Activated naive CD4-positive, alpha-beta T cell treated with anti-CD3 and anti-CD28 coated beads, Interleukin-2, amount 10 ng/mL, durations not matched to agents 7 days and 5 days (primary cell): ENCODE measurements at regions not wholly inside any gene's neighbourhood (a gene's known extent, or its start where the extent isn't known, plus 50 kb on each side); places are given as distances from the start of the nearest gene placed in this dataset.

Experiments
- CTCF ChIA-PET: fragments of 350-600 bp; sonication (Branson Sonifier 250); formaldehyde crosslinking; loops from one replicate; lab custom pipeline; 2021; ENCODE audit warnings: antibody characterized with exemption; lab: Charles Lee
- DNase-seq: peaks from one replicate; pipeline ENCODE4 v3.0.0-alpha.2; 2020
- H3K27ac Mint-ChIP-seq: one replicate; pipeline ENCODE4 v1.8.0; 2021; ENCODE audit warnings: mild to moderate bottlenecking, moderate library complexity, mixed read lengths
- H3K27me3 Mint-ChIP-seq: one replicate; pipeline ENCODE4 v1.8.0; 2021; ENCODE audit warnings: mild to moderate bottlenecking, mixed read lengths
- H3K36me3 Mint-ChIP-seq: one replicate; pipeline ENCODE4 v1.8.0; 2021; ENCODE audit warnings: mixed read lengths
- H3K4me1 Mint-ChIP-seq: one replicate; pipeline ENCODE4 v1.8.0; 2021; ENCODE audit warnings: mixed read lengths
- H3K4me3 Mint-ChIP-seq: one replicate; pipeline ENCODE4 v1.8.0; 2021; ENCODE audit warnings: mild to moderate bottlenecking, moderate library complexity, mixed read lengths
- H3K9me3 Mint-ChIP-seq: one replicate; pipeline ENCODE4 v1.8.0; 2021; ENCODE audit warnings: mixed read lengths

DNA sequence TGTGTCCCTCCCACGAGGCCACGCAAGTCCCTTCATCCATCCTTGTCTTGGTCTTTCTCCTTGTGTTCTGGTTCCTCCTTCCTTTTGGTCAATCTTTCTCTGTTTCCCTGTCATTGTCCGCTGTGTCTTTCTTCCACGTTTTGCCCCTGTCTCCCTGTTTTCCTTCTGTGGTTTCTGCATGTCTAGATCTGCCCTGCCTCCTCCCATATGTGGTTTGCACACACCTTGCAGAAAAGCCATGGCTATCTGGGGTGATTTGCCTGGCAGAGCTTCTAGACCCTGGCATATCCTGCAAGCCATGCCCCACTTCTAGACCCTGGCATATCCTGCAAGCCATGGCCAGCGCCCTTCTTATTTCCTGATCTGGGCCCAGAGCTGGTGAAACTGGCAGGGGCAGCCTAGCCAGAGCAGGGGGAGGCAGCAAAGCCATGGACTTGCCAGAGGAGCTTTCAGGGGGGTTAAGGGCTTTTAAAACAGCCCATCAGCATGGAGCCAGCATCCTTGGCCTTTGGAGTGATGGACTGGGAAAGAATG lies 131.6 kb upstream of the NECTIN1 start:
- Mint-ChIP-seq H3K4me1 (no peaks in the 10 kb centered on the region), H3K4me3 (no peak overlapping the region), H3K36me3 (no peaks in the 10 kb centered on the region), H3K27ac (no peak overlapping the region), H3K9me3 (no peaks in the 10 kb centered on the region), H3K27me3 (peaks cover 39% of the 10 kb centered on the region)
- DNase-seq, result no peak
- CTCF ChIA-PET, result no interaction called here

DNA sequence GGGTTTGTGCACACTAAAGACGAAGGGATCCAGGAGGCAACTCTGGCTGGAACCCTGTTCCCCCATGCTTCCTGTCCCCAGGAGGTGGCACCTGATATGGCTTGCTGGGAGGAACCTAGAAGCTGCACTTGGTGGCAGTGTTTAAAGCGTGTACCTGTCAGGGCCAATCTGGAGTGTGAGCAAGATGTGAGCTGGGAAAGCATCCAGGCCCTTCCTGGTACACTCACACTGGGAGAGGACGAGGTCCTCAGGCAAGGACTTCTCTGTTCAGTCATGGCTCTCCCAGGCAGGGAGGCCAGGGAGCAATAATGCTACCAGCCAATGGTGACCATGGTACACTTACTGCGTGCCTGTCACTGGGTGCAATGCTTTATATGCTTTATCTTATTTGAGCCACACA lies 130.7 kb upstream of the NECTIN1 start:
- no peaks in the 10 kb centered on the region for H3K4me1 Mint-ChIP-seq
- no peaks in the 10 kb centered on the region for H3K9me3 Mint-ChIP-seq
- H3K27ac Mint-ChIP-seq, result no peak overlapping the region
- H3K36me3 Mint-ChIP-seq, result no peaks in the 10 kb centered on the region
- no peak overlapping the region for H3K4me3 Mint-ChIP-seq
- no peak for DNase-seq
- H3K27me3 Mint-ChIP-seq, result peaks cover 35% of the 10 kb centered on the region
- CTCF ChIA-PET, result no interaction called here

DNA sequence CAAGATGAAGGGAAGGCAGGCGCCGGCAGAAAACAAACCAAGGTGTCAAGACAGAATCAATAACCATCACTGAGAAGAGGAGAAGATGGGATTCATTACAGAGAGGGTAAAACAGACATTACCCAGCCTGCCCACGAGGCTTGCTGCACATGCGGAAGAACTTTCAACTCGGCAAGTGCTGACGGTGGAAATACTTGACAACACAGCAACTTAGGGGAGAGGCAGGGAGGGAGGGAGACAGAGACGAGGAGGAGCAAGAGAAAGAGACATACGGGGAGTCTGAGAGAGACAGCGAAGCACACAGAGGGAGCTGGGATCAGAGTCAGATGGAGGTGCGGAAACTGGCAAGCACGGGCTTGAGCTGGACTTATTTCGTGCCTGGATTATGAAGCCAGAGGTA lies 129.3 kb upstream of the NECTIN1 start:
- Mint-ChIP-seq H3K27ac (no peak overlapping the region), H3K27me3 (peaks cover 35% of the 10 kb centered on the region), H3K36me3 (no peaks in the 10 kb centered on the region), H3K4me1 (no peaks in the 10 kb centered on the region), H3K4me3 (no peak overlapping the region), H3K9me3 (no peaks in the 10 kb centered on the region)
- CTCF ChIA-PET, result no interaction called here
- no peak for DNase-seq

DNA sequence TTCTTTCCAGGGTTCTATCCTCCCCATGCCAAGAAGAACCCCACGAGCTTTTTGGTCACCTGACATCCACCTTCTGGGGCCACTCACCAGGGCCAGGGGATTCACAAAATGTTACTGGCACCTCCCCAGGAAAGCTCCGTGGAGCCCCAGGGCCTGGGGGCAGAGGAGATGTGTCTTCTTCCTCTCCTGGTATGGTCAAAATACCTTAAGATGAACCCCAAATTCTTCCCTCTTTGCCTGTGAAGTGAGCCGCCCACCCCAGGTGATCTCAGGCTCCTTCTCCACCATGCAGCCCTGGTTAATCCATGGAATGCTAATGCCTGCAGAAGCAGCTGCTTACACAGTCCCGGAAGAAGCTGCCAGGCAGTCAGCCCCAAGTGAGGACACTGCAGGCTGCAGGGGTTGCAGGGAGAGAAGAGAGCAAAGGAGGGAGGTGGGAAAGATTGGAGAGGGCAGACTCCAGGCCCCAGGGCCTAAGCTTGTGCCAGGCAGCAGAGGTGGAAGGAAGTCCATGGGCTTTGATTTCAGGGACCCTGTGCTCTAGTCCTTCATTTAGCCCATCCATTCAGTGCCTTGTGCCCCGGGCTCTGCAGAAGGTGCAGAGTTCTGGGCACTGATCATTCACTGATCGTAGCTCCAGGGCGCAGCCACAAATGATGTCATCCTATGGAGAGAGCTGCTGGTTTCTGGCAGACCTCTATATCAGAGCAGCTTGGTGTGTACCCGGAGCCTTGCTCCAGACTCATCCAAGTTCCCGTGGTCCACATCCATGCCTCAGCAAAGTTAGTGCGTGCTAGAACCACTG lies 127.9 kb upstream of the NECTIN1 start:
- CTCF ChIA-PET, result no interaction called here
- H3K27ac Mint-ChIP-seq, result no peak overlapping the region
- peaks cover 40% of the 10 kb centered on the region for H3K27me3 Mint-ChIP-seq
- no peaks in the 10 kb centered on the region for H3K36me3 Mint-ChIP-seq
- H3K9me3 Mint-ChIP-seq, result no peaks in the 10 kb centered on the region
- H3K4me1 Mint-ChIP-seq, result no peaks in the 10 kb centered on the region
- H3K4me3 Mint-ChIP-seq, result no peak overlapping the region
- DNase-seq, result no peak

DNA sequence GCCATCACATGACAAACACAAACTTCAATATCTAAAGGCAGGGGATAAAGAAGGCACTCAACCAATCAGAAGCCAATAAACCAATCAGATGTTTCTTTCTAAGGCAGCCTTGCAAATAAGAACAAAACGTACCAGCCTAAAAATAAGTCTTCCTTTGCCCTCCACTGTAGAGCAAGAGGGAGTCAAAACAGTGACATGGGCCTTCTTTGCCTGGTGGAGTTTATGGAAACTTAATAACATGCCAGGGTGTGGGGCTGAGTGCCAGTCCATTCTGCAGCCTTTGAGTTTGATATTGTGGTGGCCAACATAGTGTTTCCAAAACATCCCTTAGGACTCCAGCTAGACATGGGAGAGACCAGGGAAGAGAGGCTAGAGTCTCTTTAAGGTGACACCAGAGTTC lies 126.1 kb upstream of the NECTIN1 start:
- CTCF ChIA-PET, result no interaction called here
- Mint-ChIP-seq H3K9me3 (no peaks in the 10 kb centered on the region), H3K36me3 (no peaks in the 10 kb centered on the region), H3K4me1 (no peaks in the 10 kb centered on the region), H3K27me3 (peaks cover 41% of the 10 kb centered on the region), H3K27ac (no peak overlapping the region), H3K4me3 (no peak overlapping the region)
- no peak for DNase-seq

DNA sequence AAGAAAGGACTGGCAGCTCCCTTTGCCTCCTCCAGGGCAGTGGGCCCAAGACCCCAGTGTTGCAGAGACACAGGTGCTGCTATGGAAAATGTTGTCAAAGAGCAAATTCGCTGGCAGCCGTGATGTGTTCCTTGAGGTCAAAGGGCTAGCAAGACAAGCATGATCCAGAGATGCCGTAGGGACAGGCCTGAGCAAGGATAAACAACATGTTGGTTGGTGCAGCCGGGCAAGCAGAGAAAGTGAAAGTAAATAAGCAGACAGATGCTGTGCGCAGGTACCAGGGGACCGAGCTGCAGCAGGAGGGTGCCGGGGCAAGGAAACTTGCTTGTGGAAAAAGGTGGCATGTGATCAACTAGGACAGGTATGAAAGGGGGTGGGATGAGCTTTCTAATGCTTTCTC lies 125.5 kb upstream of the NECTIN1 start:
- Mint-ChIP-seq H3K4me3 (no peak overlapping the region), H3K4me1 (no peaks in the 10 kb centered on the region), H3K9me3 (no peaks in the 10 kb centered on the region), H3K36me3 (no peaks in the 10 kb centered on the region), H3K27ac (no peak overlapping the region), H3K27me3 (peaks cover 40% of the 10 kb centered on the region)
- DNase-seq, result no peak
- CTCF ChIA-PET, result no interaction called here

DNA sequence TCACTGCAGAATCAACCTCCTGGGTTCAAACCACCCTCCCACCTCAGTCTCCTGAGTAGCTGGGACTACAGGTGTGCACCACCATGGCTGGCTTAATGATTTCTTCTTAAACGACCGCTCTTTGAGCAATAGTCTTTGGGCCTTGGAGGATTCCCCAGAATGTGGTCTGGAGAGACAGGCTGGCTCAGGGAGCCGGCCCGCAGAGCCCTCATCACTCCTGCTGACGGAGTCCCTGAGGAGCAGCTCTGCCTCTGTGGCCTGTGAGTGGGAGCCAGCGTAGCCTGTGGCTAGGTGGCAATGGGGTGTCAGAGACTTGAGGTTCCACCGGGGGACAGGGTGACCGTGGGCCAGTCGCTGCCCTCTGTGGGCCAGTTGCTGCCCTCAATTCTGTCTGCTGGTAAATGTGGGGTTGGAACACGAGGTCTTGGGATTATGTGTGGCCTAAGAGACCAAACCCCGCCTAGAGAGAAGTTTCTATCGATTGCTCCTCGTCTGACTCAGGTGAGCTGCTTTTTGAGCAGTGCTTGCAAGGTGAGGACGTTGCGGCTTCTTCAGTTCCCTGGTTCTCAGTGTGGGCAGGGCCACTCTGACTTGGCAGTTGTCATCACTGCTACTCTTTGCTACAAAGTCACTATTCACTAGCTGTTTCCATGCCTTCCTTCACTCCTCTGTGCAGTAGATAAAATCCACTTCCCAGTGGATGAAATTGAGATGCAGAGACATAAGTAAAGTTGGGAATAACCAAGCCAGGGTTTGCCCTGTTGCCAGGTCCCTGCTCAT lies 124.8 kb upstream of the NECTIN1 start:
- Mint-ChIP-seq H3K36me3 (no peaks in the 10 kb centered on the region), H3K27ac (no peak overlapping the region), H3K4me1 (no peaks in the 10 kb centered on the region), H3K4me3 (no peak overlapping the region), H3K27me3 (peaks cover 32% of the 10 kb centered on the region), H3K9me3 (no peaks in the 10 kb centered on the region)
- DNase-seq, result no peak
- CTCF ChIA-PET, result no interaction called here

DNA sequence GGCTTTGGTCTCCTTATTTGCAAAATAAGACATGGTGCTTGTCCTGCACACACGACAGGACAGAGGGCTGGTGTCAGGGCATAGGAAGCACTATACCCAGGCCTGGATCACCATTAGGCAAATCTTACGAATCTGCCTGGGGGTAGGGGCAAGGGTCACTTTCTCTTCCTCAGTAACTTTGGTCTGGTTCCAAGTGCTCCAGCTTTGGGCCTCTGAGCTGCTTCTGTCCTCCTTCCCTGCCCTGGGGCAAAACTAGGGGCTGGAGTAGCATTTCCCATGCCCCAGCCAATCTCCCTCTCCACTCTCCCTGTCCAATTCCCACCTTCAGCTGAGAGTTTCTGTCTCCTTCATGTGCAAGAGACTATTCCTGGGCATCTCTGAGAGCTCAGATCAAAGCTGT lies 123.7 kb upstream of the NECTIN1 start:
- CTCF ChIA-PET, result no interaction called here
- no peak for DNase-seq
- no peak overlapping the region for H3K4me3 Mint-ChIP-seq
- H3K36me3 Mint-ChIP-seq, result no peaks in the 10 kb centered on the region
- H3K4me1 Mint-ChIP-seq, result no peaks in the 10 kb centered on the region
- no peak overlapping the region for H3K27ac Mint-ChIP-seq
- no peaks in the 10 kb centered on the region for H3K9me3 Mint-ChIP-seq
- H3K27me3 Mint-ChIP-seq, result peaks cover 23% of the 10 kb centered on the region

DNA sequence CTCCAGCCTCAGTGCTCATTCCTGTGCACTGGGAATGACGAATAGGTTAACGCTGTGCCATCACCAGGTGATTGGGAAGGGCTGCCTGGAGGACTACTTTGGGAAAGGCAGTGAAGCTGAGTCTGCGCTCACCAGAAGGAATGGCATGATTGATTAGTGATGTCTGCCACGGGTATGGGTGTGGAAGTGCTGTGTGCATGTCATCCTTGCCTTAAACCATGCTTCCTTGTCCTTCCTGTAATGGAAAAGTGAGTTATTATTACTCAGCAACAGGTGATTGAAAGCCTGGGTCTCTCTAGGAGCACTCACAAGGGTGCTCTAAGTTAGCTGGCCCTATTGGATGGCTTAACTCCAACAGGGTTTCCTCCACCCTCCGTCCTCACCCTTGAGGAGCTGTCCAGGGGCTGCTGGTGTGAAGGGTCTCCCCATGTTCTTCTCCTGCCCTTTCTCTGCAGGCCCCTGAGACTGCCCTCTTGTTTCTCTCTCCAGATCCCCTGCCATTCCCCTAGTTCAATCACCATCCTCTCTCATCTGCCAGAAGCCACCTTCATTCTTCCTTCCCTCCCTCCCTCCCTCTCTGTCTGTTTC lies 121.9 kb upstream of the NECTIN1 start:
- CTCF ChIA-PET, result no interaction called here
- Mint-ChIP-seq H3K27me3 (peaks cover 11% of the 10 kb centered on the region), H3K4me1 (no peaks in the 10 kb centered on the region), H3K27ac (no peak overlapping the region), H3K36me3 (no peaks in the 10 kb centered on the region), H3K4me3 (no peak overlapping the region), H3K9me3 (no peaks in the 10 kb centered on the region)
- DNase-seq, result no peak

DNA sequence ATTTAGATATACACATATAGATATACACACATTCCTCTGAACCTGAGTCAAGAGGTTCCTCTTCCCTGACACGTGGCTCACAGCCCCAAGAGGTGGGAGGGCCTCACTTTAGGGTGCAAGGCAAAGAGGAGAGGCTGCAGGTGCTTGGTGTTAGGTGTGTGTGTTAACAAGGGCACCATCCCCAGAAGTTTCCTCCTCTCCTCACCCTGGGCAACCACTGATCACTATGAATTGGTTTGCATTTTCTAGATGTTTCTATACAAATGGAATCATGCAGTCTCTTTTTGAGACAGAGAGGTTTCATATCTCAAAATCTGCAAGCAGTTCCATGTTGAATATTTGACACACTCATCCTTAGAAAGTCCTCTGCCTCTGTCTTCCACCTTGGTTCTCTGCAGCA lies 120.9 kb upstream of the NECTIN1 start:
- Mint-ChIP-seq H3K27ac (no peak overlapping the region), H3K36me3 (no peaks in the 10 kb centered on the region), H3K4me3 (no peak overlapping the region), H3K9me3 (no peaks in the 10 kb centered on the region), H3K27me3 (peaks cover 11% of the 10 kb centered on the region), H3K4me1 (no peaks in the 10 kb centered on the region)
- no peak for DNase-seq
- CTCF ChIA-PET, result no interaction called here

DNA sequence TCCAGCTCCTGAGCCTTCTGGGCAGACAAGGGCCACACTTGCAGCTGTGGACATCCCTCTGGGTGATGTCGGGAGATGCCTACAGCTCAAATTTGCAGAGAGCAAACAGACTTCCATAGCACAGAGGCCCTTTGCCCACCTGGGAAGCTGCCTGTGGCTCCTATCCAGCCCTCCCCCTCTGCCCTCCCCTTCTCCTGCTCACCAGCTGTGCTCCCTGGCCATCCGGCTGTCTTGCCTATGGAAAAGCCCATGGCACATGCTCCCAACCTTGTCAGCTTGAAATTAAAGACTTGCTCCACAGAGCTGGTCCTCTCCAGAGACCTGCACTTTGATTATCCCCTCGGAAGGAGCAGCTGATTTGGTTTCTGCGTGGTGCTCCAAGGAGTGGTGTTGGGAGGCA lies 118.9 kb upstream of the NECTIN1 start:
- Mint-ChIP-seq H3K27me3 (peaks cover 9% of the 10 kb centered on the region), H3K27ac (no peak overlapping the region), H3K4me1 (no peaks in the 10 kb centered on the region), H3K36me3 (no peaks in the 10 kb centered on the region), H3K9me3 (no peaks in the 10 kb centered on the region), H3K4me3 (no peak overlapping the region)
- CTCF ChIA-PET, result no interaction called here
- no peak for DNase-seq

DNA sequence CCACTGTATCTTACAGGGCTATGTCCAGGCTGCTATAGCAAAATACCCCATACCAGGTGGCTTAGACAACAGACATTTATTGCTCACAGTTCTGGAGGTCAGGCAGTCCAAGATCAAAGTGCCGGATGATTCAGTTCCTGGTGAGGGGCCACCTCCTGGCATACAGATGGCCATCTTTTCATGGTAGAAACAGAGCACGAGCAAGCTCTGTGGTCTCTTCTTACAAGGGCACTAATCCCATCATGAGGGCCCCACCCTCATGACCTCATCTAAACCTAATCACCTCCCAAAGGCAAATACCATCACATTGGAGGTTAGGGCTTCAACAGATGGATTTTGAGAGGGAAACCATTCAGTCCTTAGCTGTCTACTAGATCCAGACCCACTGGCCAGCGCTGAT lies 117.4 kb upstream of the NECTIN1 start:
- Mint-ChIP-seq H3K4me3 (no peak overlapping the region), H3K36me3 (no peaks in the 10 kb centered on the region), H3K27ac (no peak overlapping the region), H3K4me1 (no peaks in the 10 kb centered on the region), H3K9me3 (no peaks in the 10 kb centered on the region), H3K27me3 (peaks cover 7% of the 10 kb centered on the region)
- DNase-seq, result no peak
- CTCF ChIA-PET, result no interaction called here

DNA sequence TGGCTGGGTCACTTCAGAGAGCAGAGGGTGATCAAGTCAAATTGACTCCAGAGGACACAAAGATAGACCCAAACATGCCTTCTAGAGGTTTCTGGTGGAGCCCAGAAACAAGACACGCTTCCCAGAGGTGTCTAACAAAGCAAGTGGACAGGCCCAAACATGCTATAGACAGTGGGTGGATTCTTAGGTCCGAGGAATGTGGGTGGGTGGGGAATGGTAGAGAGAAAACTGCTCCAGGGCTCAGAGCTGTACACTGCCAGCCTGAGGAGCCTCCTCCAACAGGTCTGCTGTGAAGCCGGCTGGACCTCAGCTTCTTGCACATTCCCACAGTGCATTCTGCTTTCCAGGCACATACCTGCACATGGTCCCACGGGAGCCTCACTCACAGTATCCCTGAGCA lies 116.8 kb upstream of the NECTIN1 start:
- Mint-ChIP-seq H3K4me3 (no peak overlapping the region), H3K4me1 (no peaks in the 10 kb centered on the region), H3K36me3 (no peaks in the 10 kb centered on the region), H3K9me3 (no peaks in the 10 kb centered on the region), H3K27me3 (peaks cover 4% of the 10 kb centered on the region), H3K27ac (no peak overlapping the region)
- no peak for DNase-seq
- CTCF ChIA-PET, result no interaction called here

DNA sequence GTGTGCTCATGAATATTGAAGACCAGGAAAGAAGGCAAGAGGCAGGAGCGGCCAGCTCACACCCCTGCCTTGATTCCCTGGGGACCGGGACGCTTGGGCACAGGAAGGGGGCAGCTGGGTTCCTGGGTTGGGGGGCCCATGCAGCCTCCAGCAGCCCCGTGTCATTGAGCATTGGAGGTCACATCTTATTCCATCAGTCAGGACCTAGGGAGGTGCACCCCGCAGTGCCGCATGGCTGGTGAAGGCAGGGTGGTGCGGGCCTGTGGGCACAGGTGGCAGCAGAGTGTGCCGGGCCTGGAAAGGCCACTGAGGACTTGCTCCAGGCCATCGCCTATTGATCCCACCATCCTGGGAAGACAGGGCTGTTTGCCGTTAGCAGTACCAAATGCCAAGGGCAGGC lies 116.3 kb upstream of the NECTIN1 start:
- Mint-ChIP-seq H3K4me3 (no peak overlapping the region), H3K27me3 (peaks cover 5% of the 10 kb centered on the region), H3K4me1 (no peaks in the 10 kb centered on the region), H3K27ac (no peak overlapping the region), H3K9me3 (no peaks in the 10 kb centered on the region), H3K36me3 (no peaks in the 10 kb centered on the region)
- CTCF ChIA-PET, result no interaction called here
- no peak for DNase-seq

DNA sequence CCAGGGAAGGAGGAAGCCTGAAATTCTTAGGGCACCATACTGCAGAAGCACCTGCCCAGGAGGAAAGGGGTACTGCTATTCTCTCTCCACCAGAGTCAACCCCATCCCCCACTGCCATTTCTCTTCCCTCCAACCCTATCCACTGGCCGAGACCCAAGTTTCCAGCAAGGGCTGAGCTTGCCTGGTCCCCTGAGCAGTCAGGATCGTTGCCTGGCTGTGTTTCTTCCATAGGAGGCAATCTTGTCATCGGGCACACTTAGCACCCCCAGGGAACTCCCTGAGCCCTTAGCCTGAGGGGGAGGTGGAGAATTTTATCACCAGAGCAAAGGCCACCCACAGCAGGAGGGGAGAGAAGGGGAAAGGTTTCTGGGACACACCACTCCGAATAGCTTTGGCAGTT lies 115.8 kb upstream of the NECTIN1 start:
- Mint-ChIP-seq H3K4me1 (no peaks in the 10 kb centered on the region), H3K27me3 (peaks cover 10% of the 10 kb centered on the region), H3K27ac (peak overlapping the region; percentile 52), H3K4me3 (no peak overlapping the region), H3K9me3 (no peaks in the 10 kb centered on the region), H3K36me3 (no peaks in the 10 kb centered on the region)
- no peak for DNase-seq
- CTCF ChIA-PET, result no interaction called here
